NCI-H2227 treated with DMSO at 0.1 percent for 48 hours (cell line): ENCODE measurements at regions not wholly inside any gene's neighbourhood (a gene's known extent, or its start where the extent isn't known, plus 50 kb on each side); places are given as distances from the start of the nearest gene placed in this dataset.
"Not testable (repeated sequence)": the region's sequence is repeated elsewhere in the genome, so short reads cannot be mapped to it uniquely, and the experiment has no call there.

ENCODE experiments used
- DNase-seq: peaks from one replicate; lab custom pipeline; 2025; lab: John Stamatoyannopoulos, UW

- no peak for DNase-seq
These were observed 61.3 kb upstream of the EN2 start for GRCh38 chr7:155396661-155397060.

GRCh38 chr7:155397758-155398714, 59.9 kb upstream of the EN2 start:
- not testable (repeated sequence) for DNase-seq

- no peak for DNase-seq
These were observed 59.0 kb upstream of the EN2 start for GRCh38 chr7:155398944-155399343.

GRCh38 chr7:155399577-155399976, 58.4 kb upstream of the EN2 start:
- no peak for DNase-seq

- DNase-seq = no peak
These were observed 56.7 kb upstream of the EN2 start for GRCh38 chr7:155401231-155401630.

GRCh38 chr7:155401884-155402283, 56.0 kb upstream of the EN2 start:
- no peak for DNase-seq

GRCh38 chr7:155402941-155403340, 55.0 kb upstream of the EN2 start:
- no peak for DNase-seq

GRCh38 chr7:155404976-155405375, 53.0 kb upstream of the EN2 start:
- no peak for DNase-seq

DNA sequence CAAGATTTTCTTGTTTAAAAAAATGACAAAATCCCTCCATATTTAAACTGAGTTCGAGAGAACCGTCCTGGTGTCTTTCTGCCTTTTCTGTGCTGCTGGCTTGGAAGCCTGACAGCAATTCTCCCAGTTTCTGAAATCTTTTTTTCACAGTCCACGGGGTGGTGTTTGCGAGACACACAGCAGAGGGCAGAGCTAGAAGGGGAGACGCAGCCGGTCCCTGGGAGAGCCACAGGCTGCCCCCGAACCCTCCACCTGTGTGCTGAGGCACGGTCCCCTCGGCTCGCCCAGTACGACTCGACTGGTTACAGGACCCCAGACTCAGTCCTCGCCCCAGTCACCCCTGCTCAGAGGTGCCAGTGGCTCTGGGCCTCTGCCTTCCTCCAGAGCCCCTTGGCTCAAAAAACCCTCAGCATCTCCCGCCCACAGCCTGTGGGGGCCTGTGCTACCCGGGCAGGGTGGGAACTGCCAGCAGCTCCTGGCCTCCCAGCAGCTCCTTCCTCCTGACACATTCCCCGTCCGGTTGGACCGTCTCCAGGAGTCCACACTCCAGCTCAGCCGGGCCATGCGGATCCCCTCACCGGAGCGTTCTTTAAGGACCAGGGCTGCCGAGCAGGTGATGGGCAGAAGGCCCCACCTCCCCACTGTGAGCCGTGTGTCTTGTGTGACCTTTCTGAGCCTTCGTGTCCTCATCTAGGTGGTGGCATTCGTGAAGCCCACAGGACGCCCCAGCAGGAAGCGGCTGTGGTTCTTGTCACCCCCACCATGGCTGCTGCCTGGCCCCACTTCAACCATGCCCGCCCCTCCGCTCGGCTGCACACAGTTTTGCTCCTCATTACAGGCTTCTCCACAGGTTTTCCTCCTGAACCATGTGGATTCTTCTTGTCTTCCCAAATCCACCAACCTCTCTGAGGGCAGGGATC, 52.3 kb upstream of the EN2 start:
- DNase-seq = no peak

- DNase-seq = no peak
These were observed 50.1 kb upstream of the EN2 start for GRCh38 chr7:155407799-155408198.
